ENCODE measurements at regions not wholly inside any gene's neighbourhood (a gene's known extent, or its start where the extent isn't known, plus 50 kb on each side); places are given as distances from the start of the nearest gene placed in this dataset.

GRCh38 chr10:78800535-78801320, 268.0 kb upstream of the ZMIZ1 start:
- TF ChIP-seq, protein P1, sequence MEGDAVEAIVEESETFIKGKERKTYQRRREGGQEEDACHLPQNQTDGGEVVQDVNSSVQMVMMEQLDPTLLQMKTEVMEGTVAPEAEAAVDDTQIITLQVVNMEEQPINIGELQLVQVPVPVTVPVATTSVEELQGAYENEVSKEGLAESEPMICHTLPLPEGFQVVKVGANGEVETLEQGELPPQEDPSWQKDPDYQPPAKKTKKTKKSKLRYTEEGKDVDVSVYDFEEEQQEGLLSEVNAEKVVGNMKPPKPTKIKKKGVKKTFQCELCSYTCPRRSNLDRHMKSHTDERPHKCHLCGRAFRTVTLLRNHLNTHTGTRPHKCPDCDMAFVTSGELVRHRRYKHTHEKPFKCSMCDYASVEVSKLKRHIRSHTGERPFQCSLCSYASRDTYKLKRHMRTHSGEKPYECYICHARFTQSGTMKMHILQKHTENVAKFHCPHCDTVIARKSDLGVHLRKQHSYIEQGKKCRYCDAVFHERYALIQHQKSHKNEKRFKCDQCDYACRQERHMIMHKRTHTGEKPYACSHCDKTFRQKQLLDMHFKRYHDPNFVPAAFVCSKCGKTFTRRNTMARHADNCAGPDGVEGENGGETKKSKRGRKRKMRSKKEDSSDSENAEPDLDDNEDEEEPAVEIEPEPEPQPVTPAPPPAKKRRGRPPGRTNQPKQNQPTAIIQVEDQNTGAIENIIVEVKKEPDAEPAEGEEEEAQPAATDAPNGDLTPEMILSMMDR (IDR thresholded peaks at IDR 0.05): no peak
- no peak for TF ChIP-seq ZFX (IDR thresholded peaks at IDR 0.05; ENCODE audit: borderline replicate concordance)

Data from 22Rv1 (cell line).